IMR-90 (cell line): ENCODE measurements at regions not wholly inside any gene's neighbourhood (a gene's known extent, or its start where the extent isn't known, plus 50 kb on each side); places are given as distances from the start of the nearest gene placed in this dataset.

Source experiments
- ATAC-seq: fragments of 200-7000 bp; cut with Tn5 transposase; 2 replicates; pipeline ENCODE4 v1.9.1; 2020; ENCODE audit warnings: low read depth, mild to moderate bottlenecking, moderate library complexity
- BruUV-seq: library from RNA; stranded (reverse); fragments of 400-500 nt; replicated peaks from 2 replicates; lab custom pipeline; 2021; lab: Mats Ljungman, UMichigan
- CTCF ChIA-PET: fragments of 300-600 bp; formaldehyde crosslinking; extraction: SDS; loops from one replicate; lab custom pipeline; 2021; ENCODE audit warnings: antibody characterized with exemption; lab: Yijun Ruan, JAX
- POLR2A ChIA-PET: fragments of 300-600 bp; sonication (Branson Sonifier 250); formaldehyde crosslinking; loops from one replicate; lab custom pipeline; 2022; ENCODE audit warnings: antibody characterized with exemption; ENCODE audit not compliant: unreplicated experiment; lab: Charles Lee
- DNase-seq: peaks from one replicate; pipeline ENCODE4 v3.0.0; 2013
- H2AFZ ChIP-seq: replicated peaks from 2 replicates; pipeline ENCODE3; 2013; ENCODE audit warnings: low read length, mild to moderate bottlenecking; ENCODE audit not compliant: poor library complexity
- H2AK5ac ChIP-seq: 2 replicates; pipeline ENCODE4 v1.6.1; 2013; ENCODE audit warnings: low read depth, low read length, inconsistent platforms
- H2AK9ac ChIP-seq: replicated peaks from 2 replicates; pipeline ENCODE3; 2013; ENCODE audit warnings: mild to moderate bottlenecking, low read depth, low read length, moderate library complexity; ENCODE audit not compliant: poor library complexity
- H2BK120ac ChIP-seq: 2 replicates; pipeline ENCODE4 v1.6.1; 2013; ENCODE audit warnings: low read depth, low read length, inconsistent platforms
- H2BK15ac ChIP-seq: 3 replicates; pipeline ENCODE4 v1.6.1; 2013; ENCODE audit warnings: low read depth, low read length, inconsistent platforms
- H2BK20ac ChIP-seq: 2 replicates; pipeline ENCODE4 v1.6.1; 2013; ENCODE audit warnings: low read depth, mild to moderate bottlenecking, inconsistent platforms, low read length, moderate library complexity
- H2BK5ac ChIP-seq: 2 replicates; pipeline ENCODE4 v1.6.1; 2013; ENCODE audit warnings: mild to moderate bottlenecking, low read depth, low read length, inconsistent platforms; ENCODE audit not compliant: poor library complexity, severe bottlenecking
- H3K14ac ChIP-seq: replicated peaks from 2 replicates; pipeline ENCODE4 v1.6.1; 2013; ENCODE audit warnings: low read depth, low read length, inconsistent platforms
- H3K18ac ChIP-seq: 2 replicates; pipeline ENCODE4 v1.6.1; 2013; ENCODE audit warnings: low read depth, low read length, control low read depth
- H3K23ac ChIP-seq: 2 replicates; pipeline ENCODE4 v1.6.1; 2013; ENCODE audit warnings: low read depth, low read length, inconsistent platforms
- H3K27ac ChIP-seq: 2 replicates; pipeline ENCODE4 v1.5.1; 2013; ENCODE audit warnings: mild to moderate bottlenecking, control low read depth, low read length; ENCODE audit not compliant: insufficient read depth
- H3K27me3 ChIP-seq: 2 replicates; pipeline ENCODE4 v1.6.1; 2013; ENCODE audit warnings: low read length; ENCODE audit not compliant: control insufficient read depth, insufficient read depth
- H3K36me3 ChIP-seq: 2 replicates; pipeline ENCODE4 v1.6.1; 2013; ENCODE audit warnings: low read length, mixed read lengths; ENCODE audit not compliant: control insufficient read depth, insufficient read depth
- H3K4ac ChIP-seq: 2 replicates; pipeline ENCODE4 v1.6.1; 2013; ENCODE audit warnings: low read depth, low read length, inconsistent platforms
- H3K4me1 ChIP-seq: 2 replicates; pipeline ENCODE4 v1.6.1; 2013; ENCODE audit warnings: low read length, mixed read lengths; ENCODE audit not compliant: control insufficient read depth, insufficient read depth
- H3K4me2 ChIP-seq: 2 replicates; pipeline ENCODE4 v1.6.1; 2013; ENCODE audit warnings: low read depth, mild to moderate bottlenecking, control low read depth, low read length, moderate library complexity
- H3K4me3 ChIP-seq: 2 replicates; pipeline ENCODE4 v1.5.1; 2013; ENCODE audit warnings: low read depth, mild to moderate bottlenecking, control low read depth, low read length, moderate library complexity; ENCODE audit not compliant: insufficient read depth
- H3K56ac ChIP-seq: 2 replicates; pipeline ENCODE4 v1.6.1; 2013; ENCODE audit warnings: low read length, inconsistent platforms; ENCODE audit not compliant: insufficient read depth; ENCODE audit errors: extremely low read depth
- H3K79me1 ChIP-seq, 2 experiments: 2 replicates each; pipeline ENCODE4 v1.6.1; 2013; ENCODE audit warnings: low read length in 2 of 2, inconsistent platforms in 1 of 2, low read depth in 1 of 2
- H3K9ac ChIP-seq: 2 replicates; pipeline ENCODE4 v1.6.1; 2013; ENCODE audit warnings: low read depth, low read length, control low read depth
- H3K9me1 ChIP-seq: 2 replicates; pipeline ENCODE4 v1.6.1; 2013; ENCODE audit warnings: low read length, inconsistent platforms; ENCODE audit not compliant: insufficient read depth
- H3K9me3 ChIP-seq: 2 replicates; pipeline ENCODE4 v1.6.1; 2013; ENCODE audit warnings: low read length; ENCODE audit not compliant: control insufficient read depth, insufficient read depth
- H4K20me1 ChIP-seq: 2 replicates; pipeline ENCODE4 v1.6.1; 2013; ENCODE audit warnings: low read length, inconsistent platforms; ENCODE audit not compliant: insufficient read depth
- H4K5ac ChIP-seq: 2 replicates; pipeline ENCODE4 v1.6.1; 2013; ENCODE audit warnings: mild to moderate bottlenecking, low read depth, low read length, control low read depth
- H4K8ac ChIP-seq, 2 experiments: 2 replicates each; pipeline ENCODE4 v1.6.1; 2013; ENCODE audit warnings: low read depth in 2 of 2, low read length in 2 of 2, control low read depth in 1 of 2, inconsistent platforms in 1 of 2
- H4K91ac ChIP-seq: 2 replicates; pipeline ENCODE4 v1.6.1; 2013; ENCODE audit warnings: low read depth, low read length, inconsistent platforms; ENCODE audit not compliant: insufficient read depth
- BHLHE40 ChIP-seq: fragments of 150-350 bp; IDR thresholded peaks from 2 replicates; pipeline ENCODE4 v1.6.1; 2016; ENCODE audit warnings: mild to moderate bottlenecking, low read depth, low read length
- CEBPB ChIP-seq: IDR thresholded peaks from 2 replicates; pipeline ENCODE4 v1.6.1; 2012; ENCODE audit warnings: low read depth, low read length, improper control_type of control experiment
- FOS ChIP-seq: fragments of 150-350 bp; IDR thresholded peaks from 2 replicates; pipeline ENCODE4 v1.6.1; 2016; ENCODE audit warnings: low read depth, low read length
- MAFK ChIP-seq: IDR thresholded peaks from 2 replicates; pipeline ENCODE4 v1.6.1; 2012; ENCODE audit warnings: low read depth, low read length, improper control_type of control experiment
- MAZ ChIP-seq: IDR thresholded peaks from 2 replicates; pipeline ENCODE4 v1.6.1; 2012; ENCODE audit warnings: low read depth, mild to moderate bottlenecking, low read length, improper control_type of control experiment, moderate library complexity, borderline replicate concordance
- POLR2A ChIP-seq: IDR thresholded peaks from 2 replicates; pipeline ENCODE4 v1.6.1; 2012; ENCODE audit warnings: mild to moderate bottlenecking, low read depth, low read length
- RAD21 ChIP-seq: IDR thresholded peaks from 2 replicates; pipeline ENCODE4 v1.6.1; 2012; ENCODE audit warnings: low read length, improper control_type of control experiment
- RFX5 ChIP-seq: IDR thresholded peaks from 2 replicates; pipeline ENCODE4 v1.8.0; 2012; ENCODE audit warnings: low read depth, mild to moderate bottlenecking, low read length, moderate library complexity
- SMC3 ChIP-seq: fragments of 150-350 bp; IDR thresholded peaks from 2 replicates; pipeline ENCODE4 v1.6.1; 2016; ENCODE audit warnings: low read depth, mild to moderate bottlenecking, antibody characterized with exemption, low read length, moderate library complexity
- dilution Hi-C: fragments of 300-500 bp; cut with HindIII; formaldehyde crosslinking; loops from one replicate; pipeline ENCODE4 v1.14.3; 2018; ENCODE audit warnings: low sequenced_read_pairs; ENCODE audit not compliant: unreplicated experiment
- in situ Hi-C: fragments of 300-500 bp; cut with MboI; formaldehyde crosslinking; loops from 3 replicates; pipeline ENCODE4 v1.14.3; 2019; ENCODE audit warnings: low sequenced_read_pairs, inconsistent platforms, mixed read lengths
- intact Hi-C: fragments of 100-400 bp; cut with micrococcal nuclease; formaldehyde crosslinking; loops from 2 replicates; pipeline ENCODE4 v1.10.0; 2022
- TF ChIP-seq, protein P1 (sequence below): fragments of 150-350 bp; IDR thresholded peaks from 2 replicates; pipeline ENCODE4 v1.6.1; 2017; ENCODE audit warnings: mild to moderate bottlenecking, antibody characterized with exemption, low read length, low read depth
- TF ChIP-seq, protein P2 (sequence below): conservative IDR thresholded peaks from 2 replicates; pipeline ENCODE4 v1.5.1; 2012; ENCODE audit warnings: mild to moderate bottlenecking, low read depth, low read length, improper control_type of control experiment

DNA sequence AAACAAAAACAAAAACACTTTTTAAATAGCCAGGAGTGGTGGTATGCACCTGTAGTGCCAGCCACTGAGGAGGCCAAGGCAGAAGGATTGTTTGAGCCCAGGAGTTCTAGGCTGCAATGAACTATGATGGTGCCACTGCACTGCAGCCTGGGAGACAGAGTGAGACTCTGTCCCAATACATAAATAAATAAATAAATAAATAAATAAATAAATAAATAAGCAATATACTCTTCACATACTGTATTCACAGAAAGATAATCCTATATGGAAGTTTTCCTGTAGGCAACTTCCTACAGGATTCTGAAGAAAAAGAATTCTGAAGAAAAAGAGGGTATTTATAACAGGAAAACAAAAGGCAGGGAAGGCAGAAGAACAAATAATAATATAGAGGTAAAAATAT lies 293.3 kb upstream of the GRIA3 start:
- Histone ChIP-seq H2BK120ac (no peak overlapping the region), H3K18ac (no peak overlapping the region), H3K56ac (no peak overlapping the region), H2BK20ac (no peak overlapping the region), H2BK5ac (no peak overlapping the region), H3K14ac (no peak overlapping the region), H4K8ac (no peak overlapping the region), H2AK9ac (no peak overlapping the region), H3K4ac (no peak overlapping the region), H3K9me3 (no peaks in the 10 kb centered on the region), H4K20me1 (no peaks in the 10 kb centered on the region), H2AK5ac (no peak overlapping the region), H3K4me1 (no peaks in the 10 kb centered on the region), H2BK15ac (no peak overlapping the region), H2AFZ (no peak overlapping the region), H3K4me3 (no peak overlapping the region), H3K79me1 (no peaks in the 10 kb centered on the region), H4K91ac (no peak overlapping the region), H3K4me2 (no peak overlapping the region), H3K9me1 (no peaks in the 10 kb centered on the region), H3K23ac (no peak overlapping the region), H3K36me3 (no peaks in the 10 kb centered on the region), H3K27me3 (no peaks in the 10 kb centered on the region), H3K9ac (no peak overlapping the region), H3K27ac (no peak overlapping the region), H4K5ac (no peak overlapping the region)
- no TSS peak for BruUV-seq
- ChIA-PET POLR2A (no interaction called here), CTCF (no interaction called here)
- dilution Hi-C loops (no loop called here), intact Hi-C loops (no loop called here), in situ Hi-C loops (no loop called here)
- TF ChIP-seq BHLHE40 (no peak), POLR2A (no peak), RFX5 (no peak), MAZ (no peak), CEBPB (no peak), FOS (no peak), SMC3 (no peak), RAD21 (no peak), MAFK (no peak)
- TF ChIP-seq, protein P1, sequence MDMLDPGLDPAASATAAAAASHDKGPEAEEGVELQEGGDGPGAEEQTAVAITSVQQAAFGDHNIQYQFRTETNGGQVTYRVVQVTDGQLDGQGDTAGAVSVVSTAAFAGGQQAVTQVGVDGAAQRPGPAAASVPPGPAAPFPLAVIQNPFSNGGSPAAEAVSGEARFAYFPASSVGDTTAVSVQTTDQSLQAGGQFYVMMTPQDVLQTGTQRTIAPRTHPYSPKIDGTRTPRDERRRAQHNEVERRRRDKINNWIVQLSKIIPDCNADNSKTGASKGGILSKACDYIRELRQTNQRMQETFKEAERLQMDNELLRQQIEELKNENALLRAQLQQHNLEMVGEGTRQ, result no peak
- TF ChIP-seq, protein P2, sequence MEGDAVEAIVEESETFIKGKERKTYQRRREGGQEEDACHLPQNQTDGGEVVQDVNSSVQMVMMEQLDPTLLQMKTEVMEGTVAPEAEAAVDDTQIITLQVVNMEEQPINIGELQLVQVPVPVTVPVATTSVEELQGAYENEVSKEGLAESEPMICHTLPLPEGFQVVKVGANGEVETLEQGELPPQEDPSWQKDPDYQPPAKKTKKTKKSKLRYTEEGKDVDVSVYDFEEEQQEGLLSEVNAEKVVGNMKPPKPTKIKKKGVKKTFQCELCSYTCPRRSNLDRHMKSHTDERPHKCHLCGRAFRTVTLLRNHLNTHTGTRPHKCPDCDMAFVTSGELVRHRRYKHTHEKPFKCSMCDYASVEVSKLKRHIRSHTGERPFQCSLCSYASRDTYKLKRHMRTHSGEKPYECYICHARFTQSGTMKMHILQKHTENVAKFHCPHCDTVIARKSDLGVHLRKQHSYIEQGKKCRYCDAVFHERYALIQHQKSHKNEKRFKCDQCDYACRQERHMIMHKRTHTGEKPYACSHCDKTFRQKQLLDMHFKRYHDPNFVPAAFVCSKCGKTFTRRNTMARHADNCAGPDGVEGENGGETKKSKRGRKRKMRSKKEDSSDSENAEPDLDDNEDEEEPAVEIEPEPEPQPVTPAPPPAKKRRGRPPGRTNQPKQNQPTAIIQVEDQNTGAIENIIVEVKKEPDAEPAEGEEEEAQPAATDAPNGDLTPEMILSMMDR, result no peak
- ATAC-seq (no peak), DNase-seq (no peak)
